ENCODE measurements at regions not wholly inside any gene's neighbourhood (a gene's known extent, or its start where the extent isn't known, plus 50 kb on each side); places are given as distances from the start of the nearest gene placed in this dataset.

DNA sequence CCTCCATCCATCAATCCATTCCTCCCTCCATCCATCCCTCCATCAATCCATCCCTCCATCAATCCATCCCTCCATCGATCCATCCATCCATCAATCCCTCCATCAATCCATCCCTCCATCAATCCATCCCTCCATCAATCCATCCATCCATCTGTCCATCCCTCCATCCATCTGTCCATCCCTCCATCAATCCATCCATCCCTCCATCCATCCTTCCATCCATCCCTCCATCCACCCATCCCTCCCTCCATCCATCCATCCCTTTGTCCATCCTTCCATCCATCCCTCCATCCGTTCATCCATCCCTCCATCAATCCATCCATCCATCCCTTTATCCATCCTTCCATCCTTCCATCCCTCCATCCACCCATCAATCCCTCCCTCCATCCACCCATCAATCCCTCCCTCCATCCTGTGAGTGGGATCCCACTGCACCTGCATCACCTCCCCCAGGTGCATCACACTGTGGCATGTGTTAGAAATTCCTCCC is 338.1 kb upstream of the SFSWAP start:
- DNase-seq (ENCODE audit: low read depth) = no peak
- TF ChIP-seq, protein P1, sequence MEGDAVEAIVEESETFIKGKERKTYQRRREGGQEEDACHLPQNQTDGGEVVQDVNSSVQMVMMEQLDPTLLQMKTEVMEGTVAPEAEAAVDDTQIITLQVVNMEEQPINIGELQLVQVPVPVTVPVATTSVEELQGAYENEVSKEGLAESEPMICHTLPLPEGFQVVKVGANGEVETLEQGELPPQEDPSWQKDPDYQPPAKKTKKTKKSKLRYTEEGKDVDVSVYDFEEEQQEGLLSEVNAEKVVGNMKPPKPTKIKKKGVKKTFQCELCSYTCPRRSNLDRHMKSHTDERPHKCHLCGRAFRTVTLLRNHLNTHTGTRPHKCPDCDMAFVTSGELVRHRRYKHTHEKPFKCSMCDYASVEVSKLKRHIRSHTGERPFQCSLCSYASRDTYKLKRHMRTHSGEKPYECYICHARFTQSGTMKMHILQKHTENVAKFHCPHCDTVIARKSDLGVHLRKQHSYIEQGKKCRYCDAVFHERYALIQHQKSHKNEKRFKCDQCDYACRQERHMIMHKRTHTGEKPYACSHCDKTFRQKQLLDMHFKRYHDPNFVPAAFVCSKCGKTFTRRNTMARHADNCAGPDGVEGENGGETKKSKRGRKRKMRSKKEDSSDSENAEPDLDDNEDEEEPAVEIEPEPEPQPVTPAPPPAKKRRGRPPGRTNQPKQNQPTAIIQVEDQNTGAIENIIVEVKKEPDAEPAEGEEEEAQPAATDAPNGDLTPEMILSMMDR (IDR thresholded peaks at IDR 0.05; ENCODE audit: control insufficient read depth, extremely low read depth, insufficient read depth) = no peak
- no peak overlapping the region for H3K4me3 ChIP-seq (ENCODE audit: low read depth, low read length)

DNA sequence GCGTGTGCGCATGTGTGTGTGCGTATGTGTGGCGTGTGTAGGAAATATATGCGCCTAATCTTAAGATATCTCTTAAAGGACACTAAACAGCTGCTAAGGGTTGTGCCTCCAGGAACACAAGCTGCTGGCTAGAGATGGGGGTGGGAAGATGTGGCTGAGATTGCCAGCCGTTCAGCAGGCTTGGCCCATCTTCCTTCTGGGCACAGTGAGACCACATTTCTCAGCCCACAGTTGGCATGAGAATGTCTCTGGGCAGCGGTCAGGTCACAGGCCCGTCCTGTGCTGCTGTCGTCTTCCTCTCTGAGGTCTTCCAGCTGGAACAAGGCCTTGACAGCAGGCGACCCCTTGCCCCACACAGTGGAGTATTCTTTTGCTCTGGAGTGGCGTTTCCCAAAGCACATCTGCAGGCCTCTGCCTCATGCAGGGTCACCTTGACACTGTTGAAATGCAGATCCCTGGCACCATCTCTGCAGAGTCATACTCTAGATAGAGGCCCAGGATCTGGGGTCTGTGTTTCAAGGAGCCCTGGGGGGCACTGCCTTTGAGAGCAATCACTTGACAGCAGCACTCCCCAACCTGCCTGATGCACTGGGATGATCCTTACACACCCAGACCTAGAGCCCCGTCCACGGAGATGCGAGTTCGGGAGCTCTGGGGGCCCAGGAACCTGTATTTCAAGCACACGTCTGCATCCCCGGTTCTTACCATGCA is 335.5 kb upstream of the SFSWAP start:
- TF ChIP-seq, protein P1 (IDR thresholded peaks at IDR 0.05; ENCODE audit: control insufficient read depth, extremely low read depth, insufficient read depth) = no peak
- no peak for DNase-seq (ENCODE audit: low read depth)
- no peak overlapping the region for H3K4me3 ChIP-seq (ENCODE audit: low read depth, low read length)

DNA sequence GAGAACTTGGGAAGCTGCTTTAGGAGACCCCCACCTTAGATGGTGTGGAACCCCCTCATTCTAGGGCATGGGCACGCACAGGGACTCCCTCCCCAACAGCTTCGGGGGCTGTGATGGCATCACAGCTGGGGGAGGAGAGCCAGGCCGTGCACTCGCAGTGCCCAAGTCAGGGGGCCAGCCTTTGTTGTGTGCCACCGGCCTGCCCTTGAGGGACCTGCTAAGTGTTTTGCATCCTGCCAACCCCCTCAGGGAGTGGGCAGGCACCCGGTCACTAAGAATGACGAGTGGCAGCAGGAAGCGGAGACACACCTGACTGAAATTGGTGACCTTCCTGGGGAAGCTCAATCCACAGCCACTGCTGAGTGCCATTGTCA is 334.9 kb upstream of the SFSWAP start:
- DNase-seq (ENCODE audit: low read depth) = no peak
- H3K4me3 ChIP-seq (ENCODE audit: low read depth, low read length) = no peak overlapping the region
- TF ChIP-seq, protein P1 (IDR thresholded peaks at IDR 0.05; ENCODE audit: control insufficient read depth, extremely low read depth, insufficient read depth) = no peak

DNA sequence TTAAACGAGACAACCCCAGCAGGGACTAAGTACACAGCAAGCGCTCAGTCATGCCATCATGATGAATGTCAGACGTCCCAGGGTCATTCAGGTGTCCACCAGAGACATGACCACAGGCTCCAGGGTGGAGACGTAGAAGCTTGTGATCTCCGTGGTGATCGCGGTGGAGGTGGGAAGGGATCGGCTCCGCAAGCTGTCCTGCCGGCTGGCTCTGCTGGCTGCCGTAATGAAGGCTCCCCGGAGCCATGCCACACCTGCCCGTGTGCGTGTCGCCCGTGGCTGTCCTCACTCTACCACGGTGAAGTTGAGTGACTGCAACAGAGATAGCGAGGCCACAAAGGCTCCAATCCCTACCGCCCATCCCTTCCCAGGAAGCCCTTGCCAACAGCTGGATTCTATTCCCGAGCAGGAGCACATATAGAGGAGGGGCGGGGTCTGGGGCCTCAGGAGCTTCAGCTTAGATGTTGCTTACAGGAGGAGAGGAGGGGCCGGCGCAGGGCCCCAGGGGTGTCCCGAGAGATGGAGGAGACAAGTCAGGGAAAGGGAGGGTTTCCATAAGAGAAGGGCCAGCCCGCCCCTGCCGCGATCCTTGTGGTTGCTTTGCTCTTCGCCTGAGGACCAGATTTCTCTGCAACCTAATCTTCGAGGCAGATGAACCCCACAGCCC is 332.6 kb upstream of the SFSWAP start:
- no peak overlapping the region for H3K4me3 ChIP-seq (ENCODE audit: low read depth, low read length)
- DNase-seq (ENCODE audit: low read depth) = no peak
- TF ChIP-seq, protein P1 (IDR thresholded peaks at IDR 0.05; ENCODE audit: control insufficient read depth, extremely low read depth, insufficient read depth) = no peak

DNA sequence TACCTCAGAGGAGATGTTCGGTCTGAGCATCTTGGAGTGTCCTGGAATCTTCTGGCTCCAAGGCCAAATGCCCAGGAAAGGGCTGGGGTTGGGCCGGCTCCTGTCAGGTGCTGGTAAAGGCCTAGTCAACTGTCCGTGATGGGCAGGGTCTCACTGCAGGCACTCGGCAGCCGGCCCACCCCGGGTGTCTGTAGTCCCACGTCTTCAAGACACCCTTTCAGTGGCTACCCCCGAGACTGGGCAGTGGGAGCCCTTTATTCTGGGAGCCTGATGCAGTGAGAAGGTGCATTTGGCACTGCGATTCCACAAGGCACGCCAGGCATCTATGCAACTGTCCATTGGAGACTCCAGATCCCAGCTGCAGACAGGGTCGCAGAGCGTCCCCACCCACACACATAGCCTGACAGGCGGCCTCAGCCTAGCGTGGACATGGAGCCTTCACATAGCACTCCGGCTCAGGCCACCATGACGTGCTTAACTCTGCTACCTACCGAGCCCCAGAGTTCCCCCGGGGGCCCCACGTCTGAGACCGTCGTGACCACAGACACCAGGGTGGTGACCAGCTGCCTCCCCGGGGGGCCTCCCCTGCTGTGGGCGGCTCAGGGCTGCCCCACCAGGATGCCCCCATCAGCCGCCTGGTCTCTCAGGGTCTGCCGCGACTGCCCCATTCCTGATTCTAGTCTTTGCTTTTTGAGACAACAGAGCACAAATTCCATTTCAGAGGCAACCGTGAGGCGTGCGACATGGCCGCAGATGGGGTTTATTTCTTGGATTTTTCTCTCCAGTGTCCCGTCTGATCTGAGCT is 331.8 kb upstream of the SFSWAP start:
- TF ChIP-seq, protein P1 (IDR thresholded peaks at IDR 0.05; ENCODE audit: control insufficient read depth, extremely low read depth, insufficient read depth) = no peak
- no peak for DNase-seq (ENCODE audit: low read depth)
- H3K4me3 ChIP-seq (ENCODE audit: low read depth, low read length) = no peak overlapping the region

GRCh38 chr12:131379738-131380137 is 331.2 kb upstream of the SFSWAP start:
- no peak overlapping the region for H3K4me3 ChIP-seq (ENCODE audit: low read depth, low read length)
- no peak for DNase-seq (ENCODE audit: low read depth)
- TF ChIP-seq, protein P1 (IDR thresholded peaks at IDR 0.05; ENCODE audit: control insufficient read depth, extremely low read depth, insufficient read depth) = no peak

All from LNCaP clone FGC (cell line).